GM12872 (cell line): ENCODE measurements at regions not wholly inside any gene's neighbourhood (a gene's known extent, or its start where the extent isn't known, plus 50 kb on each side); places are given as distances from the start of the nearest gene placed in this dataset.

Experiments used
- CTCF ChIP-seq: IDR thresholded peaks from 3 replicates; pipeline ENCODE4 v1.5.1; 2011; ENCODE audit warnings: low read depth, mild to moderate bottlenecking, low read length, moderate library complexity; ENCODE audit not compliant: insufficient read depth

DNA sequence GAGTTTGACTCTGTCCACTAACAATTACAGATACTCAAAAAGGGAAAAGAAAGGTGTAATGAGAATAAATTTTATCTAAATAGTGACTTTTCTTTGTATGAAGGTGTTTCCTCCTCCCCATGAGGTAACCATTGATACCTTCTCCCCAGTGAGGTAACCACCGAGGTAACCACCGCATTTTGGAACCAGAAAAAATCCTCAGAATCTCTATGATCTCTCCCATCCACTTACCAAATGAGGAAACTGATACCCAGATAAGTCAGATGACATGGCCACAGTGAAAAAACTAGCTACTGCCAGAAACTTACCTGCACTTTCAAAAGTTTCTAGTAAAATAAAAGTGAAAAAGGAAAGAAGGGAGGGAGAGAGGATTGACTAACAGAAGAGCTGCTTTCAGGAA lies 124.0 kb upstream of the FNDC3A start:
- no peak for TF ChIP-seq CTCF

- no peak for TF ChIP-seq CTCF
These were observed 122.6 kb upstream of the FNDC3A start for GRCh38 chr13:48852911-48853727.

DNA sequence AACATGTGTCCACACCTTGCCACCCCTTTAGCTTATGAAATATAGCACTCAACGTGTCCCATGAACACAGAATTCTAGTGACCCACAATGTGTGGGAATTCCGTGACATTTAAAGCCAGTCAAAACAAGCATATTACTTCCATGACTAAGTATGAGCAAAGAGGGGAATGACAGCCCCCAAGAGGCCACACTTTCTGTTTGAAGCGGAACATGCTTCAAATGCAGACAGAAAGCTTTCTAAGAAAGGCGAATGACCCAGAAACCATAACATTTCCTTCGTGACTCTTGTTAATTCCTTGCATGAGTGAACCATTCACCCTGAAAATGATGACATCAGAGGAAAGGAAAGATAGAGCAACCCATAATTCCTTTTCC lies 122.0 kb upstream of the FNDC3A start:
- no peak for TF ChIP-seq CTCF

DNA sequence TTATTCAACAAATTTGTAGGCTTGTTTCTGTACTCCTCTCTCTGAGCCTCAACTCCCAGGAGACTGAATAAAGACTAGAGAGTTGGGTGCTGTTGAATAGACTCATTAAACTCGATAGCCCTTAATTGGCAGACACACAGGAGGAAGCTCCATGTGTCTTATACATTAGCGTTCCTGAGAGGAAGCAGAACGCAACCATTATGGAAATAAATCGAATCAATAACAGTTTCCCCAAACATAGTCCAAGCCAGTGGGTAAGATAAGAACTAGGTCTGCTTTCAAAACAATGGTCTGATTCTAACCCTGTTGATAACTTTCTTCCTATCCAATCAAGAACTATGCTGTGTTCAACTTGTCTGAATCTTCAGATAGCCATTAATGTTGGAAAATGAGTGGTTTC lies 118.1 kb upstream of the FNDC3A start:
- no peak for TF ChIP-seq CTCF

DNA sequence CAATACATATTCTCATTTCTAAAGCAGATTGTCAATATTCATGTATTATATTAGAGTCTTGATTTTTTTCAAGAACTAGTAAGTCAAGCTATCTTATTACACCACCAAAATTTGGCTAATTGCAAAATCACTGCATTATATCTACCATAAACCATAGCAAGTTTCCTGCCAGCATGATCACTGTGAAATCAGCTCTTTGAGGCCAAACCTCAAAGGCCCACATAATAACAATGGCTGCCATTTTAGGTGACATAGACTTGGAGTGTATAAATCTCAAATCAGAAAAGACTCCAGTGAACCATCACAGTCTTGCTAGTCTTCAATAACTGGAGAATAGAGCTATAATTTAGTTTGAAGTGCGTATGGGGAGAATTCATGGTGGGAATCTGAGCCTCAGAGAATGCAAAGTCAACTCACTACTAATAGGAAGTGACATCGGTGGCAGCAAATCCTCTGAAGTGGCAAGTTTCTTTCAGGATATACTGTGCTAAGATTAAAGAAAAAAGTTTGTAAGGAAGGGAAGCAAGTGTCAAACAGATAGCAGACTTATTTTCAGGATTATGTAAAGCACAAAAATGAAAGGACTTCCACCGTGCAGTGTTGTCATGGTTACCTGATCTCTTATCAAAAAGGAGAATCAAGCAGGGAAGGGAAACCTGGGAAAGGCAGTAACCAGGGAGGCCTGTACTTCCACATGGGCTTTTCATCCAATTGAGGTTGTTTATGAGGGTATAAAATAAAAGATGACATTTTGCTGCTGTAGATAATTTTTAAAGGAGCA lies 117.4 kb upstream of the FNDC3A start:
- TF ChIP-seq CTCF = no peak

- TF ChIP-seq CTCF = no peak
These were observed 116.2 kb upstream of the FNDC3A start for GRCh38 chr13:48859272-48860105.

- TF ChIP-seq CTCF = no peak
These were observed 115.3 kb upstream of the FNDC3A start for GRCh38 chr13:48860364-48860763.
